GM11168 (cell line): ENCODE measurements at regions not wholly inside any gene's neighbourhood (a gene's known extent, or its start where the extent isn't known, plus 50 kb on each side); places are given as distances from the start of the nearest gene placed in this dataset.

ENCODE experiments used
- in situ Hi-C: fragments of 300-500 bp; cut with MboI; formaldehyde crosslinking; loops from one replicate; pipeline ENCODE4 v1.12.0; 2022; ENCODE audit warnings: low sequenced_read_pairs; ENCODE audit not compliant: unreplicated experiment

GRCh38 chr7:12517451-12517850 lies 53.1 kb upstream of the SCIN start:
- in situ Hi-C loops: no loop called here

GRCh38 chr7:12518920-12519681 lies 51.4 kb upstream of the SCIN start:
- in situ Hi-C loops: no loop called here

GRCh38 chr7:12519682-12520009 lies 50.9 kb upstream of the SCIN start:
- in situ Hi-C loops: loop anchor here (5.0 kb wide), 1 partner anchor 108 kb away; no protein-coding TSS in a partner anchor
